Nucleus accumbens (tissue), 56 donors: ENCODE measurements at regions not wholly inside any gene's neighbourhood (a gene's known extent, or its start where the extent isn't known, plus 50 kb on each side); places are given as distances from the start of the nearest gene placed in this dataset.
"Not testable (repeated sequence)": the region's sequence is repeated elsewhere in the genome, so short reads cannot be mapped to it uniquely, and the experiment has no call there.

Experiments
- DNase-seq, 56 donors: peaks; one replicate each; lab custom pipeline; 2025; lab: John Stamatoyannopoulos, UW

- DNase-seq, result no peak
These were observed 68.9 kb downstream of the CYP26B1 start for GRCh38 chr2:72078773-72079172.

GRCh38 chr2:72077702-72078169 is 69.9 kb downstream of the CYP26B1 start:
- DNase-seq, result no peak

GRCh38 chr2:72073373-72073772 is 74.3 kb downstream of the CYP26B1 start:
- DNase-seq, result not testable (repeated sequence)

- not testable (repeated sequence) for DNase-seq
These were observed 83.5 kb downstream of the CYP26B1 start for GRCh38 chr2:72064197-72064596.

GRCh38 chr2:72062336-72062735 is 85.3 kb downstream of the CYP26B1 start:
- no peak for DNase-seq

- no peak for DNase-seq
These were observed 90.4 kb downstream of the CYP26B1 start for GRCh38 chr2:72057308-72057707.

GRCh38 chr2:72051971-72052505 is 95.6 kb downstream of the CYP26B1 start:
- no peak for DNase-seq

GRCh38 chr2:72051204-72051603 is 96.5 kb downstream of the CYP26B1 start:
- DNase-seq, result no peak

GRCh38 chr2:72050734-72051133 is 96.9 kb downstream of the CYP26B1 start:
- no peak for DNase-seq

GRCh38 chr2:72048881-72049477 is 98.7 kb downstream of the CYP26B1 start:
- DNase-seq, result no peak

- DNase-seq, result no peak
These were observed 103.7 kb downstream of the CYP26B1 start for GRCh38 chr2:72043985-72044384.

GRCh38 chr2:72041638-72042111 is 106.0 kb downstream of the CYP26B1 start:
- no peak for DNase-seq

- DNase-seq, result no peak
These were observed 106.8 kb downstream of the CYP26B1 start for GRCh38 chr2:72040629-72041571.

- no peak for DNase-seq
These were observed 109.1 kb downstream of the CYP26B1 start for GRCh38 chr2:72038524-72038923.

GRCh38 chr2:72037261-72037666 is 110.4 kb downstream of the CYP26B1 start:
- DNase-seq, result no peak

- DNase-seq, result no peak
These were observed 111.1 kb downstream of the CYP26B1 start for GRCh38 chr2:72036595-72036994.

- no peak for DNase-seq
These were observed 111.5 kb downstream of the CYP26B1 start for GRCh38 chr2:72036173-72036545.

GRCh38 chr2:72035518-72036172 is 112.0 kb downstream of the CYP26B1 start:
- no peak for DNase-seq

GRCh38 chr2:72034353-72035095 is 113.1 kb downstream of the CYP26B1 start:
- DNase-seq, result no peak

- no peak for DNase-seq
These were observed 114.0 kb downstream of the CYP26B1 start for GRCh38 chr2:72033636-72034035.
